Sigmoid colon (tissue), 4 donors: ENCODE measurements at regions not wholly inside any gene's neighbourhood (a gene's known extent, or its start where the extent isn't known, plus 50 kb on each side); places are given as distances from the start of the nearest gene placed in this dataset.

Source experiments
- POLR2A ChIP-seq, 2 donors: fragments of 450-650 bp; IDR thresholded peaks; one replicate each; pipeline ENCODE4 v1.6.1; 2016; ENCODE audit warnings: antibody characterized with exemption in 2 of 2, mild to moderate bottlenecking in 2 of 2, moderate library complexity in 2 of 2
- POLR2AphosphoS5 ChIP-seq, 4 donors: sonication (generic); formaldehyde crosslinking; IDR thresholded peaks; one replicate each; pipeline ENCODE4 v1.6.1; 2017; ENCODE audit warnings: antibody characterized with exemption in 4 of 4

GRCh38 chr11:91495837-91496236, 728.8 kb upstream of the FAT3 start:
- TF ChIP-seq POLR2A (IDR thresholded peaks at IDR 0.05) (no peak), POLR2AphosphoS5 (IDR thresholded peaks at IDR 0.05) (no peak)
